ENCODE measurements at regions not wholly inside any gene's neighbourhood (a gene's known extent, or its start where the extent isn't known, plus 50 kb on each side); places are given as distances from the start of the nearest gene placed in this dataset.

GRCh38 chr16:73711406-73712080, 585.1 kb upstream of the PSMD7 start:
- Histone ChIP-seq H3K4ac (replicated peaks; ENCODE audit: insufficient read length, low read depth, low read length) (no peak overlapping the region), H3K4me3 (ENCODE audit: extremely low read depth in 1 of 4, insufficient read depth in 2 of 4, low read depth in 3 of 4, low read length in 4 of 4) (no peak overlapping the region), H3K4me2 (ENCODE audit: insufficient read depth in 1 of 2, low read depth in 2 of 2, low read length in 2 of 2) (no peak overlapping the region), H2AK5ac (ENCODE audit: low read depth, low read length) (no peak overlapping the region), H3K23me2 (ENCODE audit: low read depth, low read length) (no peaks in the 10 kb centered on the region), H3K79me2 (ENCODE audit: control insufficient read depth in 1 of 2, insufficient read depth in 2 of 2, low read length in 2 of 2) (no peaks in the 10 kb centered on the region), H3K9me3 (ENCODE audit: insufficient read depth in 2 of 2, low read depth in 1 of 2, low read length in 1 of 2) (no peaks in the 10 kb centered on the region), H4K5ac (ENCODE audit: insufficient read length, low read depth, low read length) (no peak overlapping the region), H2BK120ac (replicated peaks; ENCODE audit: low read depth, low read length) (no peak overlapping the region), H3K79me1 (ENCODE audit: low read depth, low read length) (no peaks in the 10 kb centered on the region), H4K8ac (ENCODE audit: extremely low read depth, insufficient read depth, low read length) (no peak overlapping the region; the same call in 1 of the 2 replicates), H2BK5ac (ENCODE audit: low read depth, low read length) (no peak overlapping the region; the same call in 1 of the 2 replicates), H4K91ac (replicated peaks; ENCODE audit: insufficient read length, low read length) (peak overlapping the region; percentile 47), H2BK15ac (ENCODE audit: low read length) (no peak overlapping the region), H3K27me3 (replicated peaks in 1 of 4; ENCODE audit: control insufficient read depth in 3 of 4, extremely low read depth in 1 of 4, insufficient read depth in 3 of 4, low read length in 3 of 4) (no peaks in the 10 kb centered on the region), H2BK20ac (ENCODE audit: low read length) (no peak overlapping the region), H2AFZ (ENCODE audit: low read length) (peak overlapping the region; percentile 68), H3K4me1 (replicated peaks in 1 of 4; ENCODE audit: control insufficient read depth in 3 of 4, insufficient read depth in 4 of 4, low read length in 3 of 4) (peaks cover 0 to 8% (median 1%) of the 10 kb centered on the region in 4 experiments; a peak in 2 of 7 replicates), H4K20me1 (replicated peaks in 1 of 2; ENCODE audit: control insufficient read depth in 1 of 2, insufficient read depth in 2 of 2, low read length in 2 of 2) (no peaks in the 10 kb centered on the region), H3K23ac (ENCODE audit: insufficient read length) (no peak overlapping the region), H3K56ac (replicated peaks; ENCODE audit: insufficient read length, low read depth, low read length) (no peak overlapping the region), H3K9ac (replicated peaks in 1 of 4; ENCODE audit: extremely low read depth in 1 of 4, low read depth in 3 of 4, low read length in 3 of 4) (no peak overlapping the region), H3K27ac (ENCODE audit: low read depth, low read length) (no peak overlapping the region), H3K18ac (ENCODE audit: extremely low read depth, low read length) (0 out of 2 replicates have a peak overlapping the region, but pooled peaks have one; percentile 24), H2BK12ac (ENCODE audit: low read depth, low read length) (no peak overlapping the region), H3K36me3 (ENCODE audit: control insufficient read depth in 2 of 4, insufficient read depth in 4 of 4, low read length in 3 of 4) (no peaks in the 10 kb centered on the region), H3K14ac (ENCODE audit: insufficient read length) (no peak overlapping the region)
- TF ChIP-seq CTCF (IDR thresholded peaks at IDR 0.05; ENCODE audit: control extremely low read depth in 1 of 3, insufficient read depth in 1 of 3, low read depth in 1 of 3, low read length in 3 of 3) (peak in 1 of 3 experiments; percentile 53; a peak in 2 of 4 replicates), ATF2 (IDR thresholded peaks at IDR 0.05; ENCODE audit: low read length) (no peak), RAD21 (IDR thresholded peaks at IDR 0.05 in 1 of 2, conservative IDR thresholded peaks at IDR 0.05 in 1 of 2; ENCODE audit: low read depth in 2 of 2, low read length in 2 of 2) (peak; percentile 41 to 58)
- WGBS, 2 experiments (ENCODE audit: extremely low coverage in 1 of 2, insufficient coverage in 1 of 2, insufficient read length in 1 of 2, insufficient replicate concordance in 2 of 2, low coverage in 1 of 2, low lambda C conversion rate in 2 of 2, missing lambda C conversion rate in 1 of 2), result 91% methylated on average over 4 of the region's 4 CpGs; no CpG with 5 or more reads in 1 of the 2 experiments
- DNase-seq (ENCODE audit: low read depth in 1 of 2, low spot score in 2 of 2), result no peak
- CTCF ChIA-PET (ENCODE audit: partially characterized antibody), result interaction anchor here (0.6 to 4.8 kb wide), 6 partner anchors 12 to 515 kb away, joined by 3 to 32 read pairs (median 4); no protein-coding TSS in a partner anchor
- no peak for FAIRE-seq
- POLR2A ChIA-PET (ENCODE audit: partially characterized antibody), result no interaction called here

Measured in H1 (cell line).